GM19035 (cell line): ENCODE measurements at regions not wholly inside any gene's neighbourhood (a gene's known extent, or its start where the extent isn't known, plus 50 kb on each side); places are given as distances from the start of the nearest gene placed in this dataset.
"Not testable (repeated sequence)": the region's sequence is repeated elsewhere in the genome, so short reads cannot be mapped to it uniquely, and the experiment has no call there.

Experiments used
- ATAC-seq: cut with Tn5 transposase; IDR thresholded peaks from one replicate; pipeline ENCODE4 v1.9.1; 2021; ENCODE audit not compliant: unreplicated experiment

DNA sequence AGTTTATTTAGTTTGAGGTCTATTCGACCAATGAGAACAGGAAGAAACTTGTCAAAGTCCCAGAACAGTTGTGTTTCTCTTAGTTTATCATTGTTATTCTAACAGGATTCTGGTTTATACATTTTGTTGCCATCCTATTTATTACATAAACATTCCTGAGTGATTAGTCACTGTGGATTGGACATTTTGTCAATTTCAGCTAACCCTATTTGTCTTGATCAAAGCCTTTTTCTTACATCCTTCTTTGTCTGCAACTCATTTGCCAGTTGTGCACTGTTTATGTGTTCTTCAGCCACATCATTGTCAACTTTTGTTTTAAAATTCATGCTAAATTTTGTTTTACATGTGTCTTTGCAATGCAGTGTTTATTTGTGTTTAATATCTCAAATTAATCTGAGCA lies 886.0 kb upstream of the SLC10A2 start:
- no peak for ATAC-seq

DNA sequence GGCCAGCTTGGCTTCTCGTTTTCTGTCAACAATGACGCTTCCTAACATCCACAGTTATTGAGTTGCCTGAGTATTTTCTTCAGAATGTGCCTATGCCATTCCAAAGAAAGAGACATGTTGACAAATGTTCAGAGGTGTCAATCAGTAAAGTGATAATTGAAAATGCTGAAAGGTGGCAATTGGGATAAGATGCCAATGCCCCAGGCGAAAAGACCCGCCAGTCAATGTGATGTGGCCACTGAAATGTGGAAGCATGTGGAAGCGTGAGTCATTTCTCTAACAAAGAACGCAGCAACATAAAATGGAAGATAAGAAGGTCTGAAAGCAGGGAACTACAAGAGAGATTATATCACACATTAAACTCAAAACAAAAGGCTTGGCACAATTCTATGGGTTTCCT lies 882.2 kb upstream of the SLC10A2 start:
- ATAC-seq, result no peak

DNA sequence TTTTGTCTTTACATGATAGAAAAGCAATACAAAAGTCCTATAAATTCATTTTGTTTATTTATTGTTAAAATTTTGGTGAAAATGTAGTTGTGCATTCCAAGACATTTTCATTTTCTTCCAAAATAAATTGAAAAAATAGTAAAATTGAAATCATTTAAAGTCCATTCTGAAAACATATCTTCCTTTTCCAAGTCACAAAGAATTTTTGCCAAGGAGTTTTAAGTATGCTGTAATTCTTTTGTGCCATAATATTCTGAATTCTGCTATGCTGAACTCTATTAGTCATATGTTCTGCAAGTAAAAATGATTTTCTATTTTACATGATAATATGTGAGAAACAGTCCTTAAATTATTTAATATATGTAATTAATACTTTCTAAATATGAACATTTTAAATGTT lies 879.6 kb upstream of the SLC10A2 start:
- ATAC-seq, result no peak

DNA sequence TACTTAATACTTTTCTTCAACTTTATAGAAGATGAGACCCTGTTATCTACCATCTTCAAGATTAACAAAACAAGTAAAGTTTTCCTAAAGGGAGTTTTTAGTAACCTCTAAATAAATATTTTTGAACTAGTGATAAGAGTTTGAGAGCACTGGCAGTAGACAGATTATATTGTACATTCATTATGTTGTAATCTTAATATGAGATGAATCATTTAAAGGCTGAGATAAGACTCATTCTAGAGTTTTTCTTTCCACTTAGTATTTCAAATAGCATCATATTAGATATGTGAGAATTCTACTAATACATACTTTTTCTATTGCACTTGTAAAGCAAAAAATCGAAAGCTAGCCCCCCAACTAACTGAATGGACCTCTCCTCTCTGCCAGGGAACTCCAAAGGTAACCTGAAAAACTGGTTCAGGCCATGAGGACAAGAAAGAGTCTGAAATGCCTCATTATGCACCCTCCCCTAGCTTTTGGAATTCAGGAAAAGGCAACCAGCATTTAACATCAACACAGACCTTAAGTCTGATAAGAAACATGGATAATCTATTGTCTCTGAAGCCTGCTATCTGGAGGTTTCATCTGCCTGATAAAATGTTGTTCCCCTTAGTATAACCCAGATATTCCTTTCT lies 875.4 kb upstream of the SLC10A2 start:
- no peak for ATAC-seq

DNA sequence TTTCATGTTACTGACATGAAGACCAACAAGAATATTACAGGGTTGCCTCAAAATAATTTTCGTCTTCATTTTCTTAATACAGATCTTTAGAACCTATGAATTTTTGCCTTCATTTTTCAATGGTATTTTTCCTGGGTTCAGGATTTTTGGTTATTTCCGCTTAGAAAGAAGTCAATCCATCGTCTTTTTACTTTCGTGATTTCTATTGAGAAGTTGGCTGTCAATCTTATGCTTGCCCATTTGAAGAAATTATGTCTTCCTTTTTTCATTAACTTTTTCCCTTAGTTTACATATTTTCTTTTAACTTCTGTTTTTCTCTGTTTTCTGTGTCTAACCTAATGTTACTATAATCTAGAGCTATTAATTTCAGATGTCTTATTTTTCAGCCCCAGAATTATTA lies 868.9 kb upstream of the SLC10A2 start:
- no peak for ATAC-seq

DNA sequence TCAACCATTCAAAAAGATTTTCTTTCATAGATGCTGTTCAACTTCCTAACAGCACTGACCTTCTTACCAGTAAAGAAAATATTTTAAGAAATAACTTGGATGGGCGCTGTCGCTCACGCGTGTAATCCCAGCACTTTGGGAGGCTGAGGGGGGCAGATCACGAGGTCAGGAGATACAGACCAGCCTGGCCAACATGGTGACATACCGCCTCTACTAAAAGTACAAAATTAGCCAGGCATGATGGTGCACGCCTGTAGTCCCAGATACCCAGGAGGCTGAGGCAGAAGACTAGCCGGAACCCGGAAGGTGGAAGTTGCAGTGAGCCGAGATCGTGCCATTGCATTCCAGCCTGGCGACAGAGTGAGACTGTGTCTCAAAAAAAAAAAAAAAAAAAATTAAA lies 865.7 kb upstream of the SLC10A2 start:
- ATAC-seq, result no peak

DNA sequence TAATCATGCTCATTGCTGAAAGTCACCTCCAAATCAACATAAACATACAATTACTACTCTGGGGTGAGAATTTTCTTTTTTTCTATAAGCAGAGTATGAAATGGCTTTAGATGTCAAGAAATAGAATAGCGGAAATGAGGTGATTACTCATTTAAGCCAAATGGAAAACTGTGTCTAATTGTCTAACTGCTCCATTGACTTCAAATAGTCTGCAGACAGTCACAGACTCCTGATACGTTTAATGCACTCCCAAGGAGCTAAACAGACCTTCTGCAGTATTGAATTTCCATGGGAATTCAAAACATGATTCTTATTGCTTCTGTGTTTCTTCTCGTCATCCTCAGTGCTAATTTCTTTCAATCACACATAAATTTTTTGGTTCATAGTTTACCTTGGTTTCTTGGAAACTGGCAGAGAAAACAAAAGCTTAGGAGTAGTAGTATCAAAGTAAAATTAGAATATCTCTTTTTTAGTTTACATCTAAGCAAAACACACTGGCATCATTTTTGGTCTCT lies 865.2 kb upstream of the SLC10A2 start:
- ATAC-seq, result no peak

DNA sequence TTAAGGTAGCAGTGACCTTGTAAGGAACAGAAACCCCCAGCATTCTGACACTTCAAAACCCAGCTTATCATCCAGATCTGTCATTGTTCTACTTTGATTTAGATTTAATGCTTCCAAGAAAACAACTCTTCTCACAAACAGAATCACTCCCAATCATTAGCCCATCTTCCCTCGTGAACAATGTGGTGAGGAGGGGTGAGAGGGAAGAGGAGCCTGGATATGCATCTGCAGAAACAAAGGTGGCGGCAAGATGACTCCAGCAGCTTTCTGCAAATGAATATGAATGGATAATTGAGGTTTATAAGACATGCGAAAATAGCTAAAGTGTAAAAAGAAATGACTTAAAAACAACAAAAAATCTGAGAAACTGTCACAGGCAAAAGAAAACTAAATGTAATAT lies 859.9 kb upstream of the SLC10A2 start:
- no peak for ATAC-seq

DNA sequence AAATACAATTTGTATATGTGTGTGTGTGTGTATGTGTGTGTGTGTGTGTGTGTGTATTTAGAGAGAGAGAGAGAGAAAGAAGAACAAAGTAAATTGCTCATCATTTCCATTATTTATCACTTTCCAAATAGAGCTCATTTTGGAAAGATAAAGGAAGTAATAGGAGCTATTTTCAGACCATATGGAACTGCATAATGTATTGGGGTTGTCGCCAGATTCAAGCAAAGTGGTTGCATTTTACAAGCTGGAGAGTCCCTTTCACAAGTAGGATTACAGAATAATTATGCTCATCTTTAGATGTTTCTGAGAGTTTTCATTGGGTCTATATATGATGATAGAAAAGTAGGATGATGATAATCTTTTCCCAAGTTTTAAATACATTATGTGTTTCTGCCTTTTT lies 842.7 kb upstream of the SLC10A2 start:
- no peak for ATAC-seq

DNA sequence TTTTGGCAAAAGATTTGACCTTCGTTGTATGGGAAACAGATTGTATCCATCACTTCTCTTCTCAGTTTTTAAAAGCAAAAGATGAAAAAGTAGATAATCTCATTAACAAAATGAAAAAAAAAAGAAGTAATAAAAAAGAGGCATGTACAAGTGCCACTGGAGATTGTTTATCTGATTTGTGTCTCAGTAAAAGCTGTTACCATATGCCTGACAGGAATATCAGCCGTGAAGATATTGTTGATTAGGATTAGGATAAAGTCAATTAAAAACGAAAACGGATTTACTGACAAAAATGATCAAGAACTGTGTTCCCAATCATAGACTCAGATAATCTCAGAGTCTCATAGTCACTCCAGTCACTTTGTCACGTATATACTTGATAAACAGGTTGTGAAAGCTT lies 842.1 kb upstream of the SLC10A2 start:
- no peak for ATAC-seq

DNA sequence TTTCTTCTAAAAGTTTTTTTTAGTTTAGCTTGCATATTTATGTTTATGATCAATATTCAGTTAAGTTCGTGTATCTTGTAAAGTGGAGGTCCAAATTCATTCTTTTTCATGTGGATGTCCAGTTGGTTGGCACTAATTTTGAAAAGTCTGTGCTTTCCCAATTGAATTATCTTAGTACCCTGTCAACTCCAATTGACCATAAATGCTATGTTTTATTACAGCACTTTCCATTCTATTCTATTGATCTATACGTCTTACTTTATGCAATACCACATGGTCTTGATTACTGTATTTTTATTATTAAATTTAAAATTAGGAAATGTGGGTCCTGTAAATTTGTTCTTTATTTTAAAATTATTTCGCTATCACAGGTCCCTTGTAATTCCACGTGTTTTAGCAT lies 837.6 kb upstream of the SLC10A2 start:
- ATAC-seq, result no peak

DNA sequence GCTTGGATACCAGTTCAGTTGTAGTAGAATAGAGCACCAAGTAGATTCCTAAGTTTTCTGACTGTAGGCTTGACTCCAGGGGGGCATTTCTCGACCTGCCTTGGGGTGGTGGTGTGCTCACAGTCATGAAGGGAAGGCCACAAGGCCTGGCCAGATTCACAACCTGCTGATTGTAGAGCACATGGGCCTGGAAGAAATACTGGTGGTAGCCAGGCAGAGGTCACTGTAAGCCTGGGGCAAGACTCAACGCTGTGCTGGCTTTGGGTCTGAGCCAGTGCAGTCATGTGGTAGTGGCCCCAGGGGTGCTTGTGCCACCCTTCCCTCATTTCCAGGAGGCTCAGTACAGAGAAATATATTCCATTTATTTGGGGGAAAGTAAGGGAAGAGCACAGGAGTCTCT lies 832.3 kb upstream of the SLC10A2 start:
- ATAC-seq, result no peak

DNA sequence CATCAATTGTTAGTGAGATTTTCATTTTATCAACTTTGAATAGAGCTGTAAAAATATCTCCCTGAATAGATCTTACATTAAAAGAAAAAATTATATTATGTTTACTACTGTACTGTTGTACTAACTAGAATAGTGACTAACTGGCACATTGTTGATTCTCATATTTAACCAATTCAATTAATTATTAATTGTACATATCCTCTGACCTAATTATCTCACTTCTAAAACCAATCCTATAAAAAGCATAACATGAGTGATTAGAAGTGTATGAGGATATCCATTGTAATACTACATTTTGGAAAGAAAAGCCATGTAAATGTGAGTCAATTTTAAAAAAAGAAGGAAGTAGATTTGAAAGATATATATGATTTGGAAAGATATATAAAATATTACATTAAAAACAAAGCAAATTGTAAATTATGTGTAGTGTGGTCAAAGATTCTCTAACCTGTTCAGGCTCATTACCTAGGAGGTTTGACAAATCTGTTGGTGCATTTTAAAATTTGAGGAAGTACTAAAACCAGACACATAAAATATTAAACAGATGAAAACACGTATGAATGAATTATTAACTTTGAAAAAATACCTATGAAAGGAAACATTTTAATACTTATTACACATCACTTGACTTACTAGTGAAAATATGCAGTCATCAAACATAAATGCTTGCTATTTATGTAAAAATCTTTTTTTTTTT lies 829.8 kb upstream of the SLC10A2 start:
- ATAC-seq, result no peak

DNA sequence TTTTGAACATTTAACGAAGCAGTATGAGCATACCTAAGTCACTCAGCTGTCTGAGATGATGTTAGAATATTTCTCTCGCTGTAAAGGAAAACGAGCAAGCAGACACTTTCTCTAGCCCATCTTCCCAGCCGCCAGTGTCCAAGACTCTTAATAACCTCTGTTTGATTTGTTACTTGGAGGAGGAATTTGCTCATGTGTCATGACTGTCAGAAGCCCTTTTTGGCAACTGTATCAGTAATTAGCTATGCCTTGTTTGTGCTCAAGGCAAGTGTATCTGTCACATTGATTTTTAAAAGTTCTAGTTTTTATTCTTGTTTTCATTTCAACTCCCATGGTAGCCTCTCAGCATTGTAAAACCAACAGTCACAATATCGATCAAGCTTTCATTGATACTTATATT lies 828.4 kb upstream of the SLC10A2 start:
- ATAC-seq, result no peak

DNA sequence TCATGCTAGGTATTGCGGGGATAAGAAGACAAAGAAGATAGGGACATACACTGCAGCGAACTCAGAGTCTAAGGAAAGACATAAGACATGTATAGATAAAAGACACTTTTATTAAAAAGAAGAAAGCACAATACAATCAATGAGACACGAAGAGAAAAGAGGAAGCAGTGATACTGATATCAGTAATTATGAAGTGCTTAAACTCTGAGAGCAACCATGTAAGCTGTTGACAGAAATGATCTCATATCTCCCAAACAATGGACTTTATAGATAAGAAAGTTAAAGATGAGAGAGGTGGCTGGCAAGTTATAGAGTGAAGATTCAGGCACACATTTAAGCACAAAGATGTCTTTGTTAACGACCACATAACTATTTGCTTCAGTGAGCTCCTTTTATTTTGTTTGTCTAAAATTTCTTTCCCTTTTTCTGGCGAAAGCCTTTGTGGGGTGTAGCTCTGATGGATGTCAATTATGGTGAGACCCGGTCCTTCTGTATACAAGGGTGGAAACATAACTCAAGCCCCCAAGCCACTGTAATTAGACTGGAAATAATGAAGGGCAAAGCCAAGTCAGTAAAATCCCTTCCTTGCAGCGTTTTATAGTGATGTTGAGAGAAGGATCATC lies 818.0 kb upstream of the SLC10A2 start:
- no peak for ATAC-seq

DNA sequence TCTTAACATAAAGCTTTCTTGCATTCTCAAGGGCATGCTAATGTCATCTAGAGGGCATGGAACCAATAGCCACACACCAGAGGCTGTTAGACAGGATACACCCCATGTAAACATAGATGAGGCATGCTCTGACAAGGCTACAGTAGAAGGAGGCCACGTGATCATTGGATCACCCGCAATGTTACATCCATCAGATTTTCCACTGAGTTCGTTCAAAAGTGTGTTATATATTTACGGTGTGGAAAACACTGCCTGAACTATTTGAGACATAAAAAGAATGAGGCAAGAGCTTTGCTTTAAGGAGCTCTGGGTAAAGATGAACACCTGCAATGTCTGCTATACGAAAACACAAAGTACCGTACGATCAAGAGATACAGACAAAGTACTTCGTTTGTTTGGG lies 817.5 kb upstream of the SLC10A2 start:
- ATAC-seq, result no peak

DNA sequence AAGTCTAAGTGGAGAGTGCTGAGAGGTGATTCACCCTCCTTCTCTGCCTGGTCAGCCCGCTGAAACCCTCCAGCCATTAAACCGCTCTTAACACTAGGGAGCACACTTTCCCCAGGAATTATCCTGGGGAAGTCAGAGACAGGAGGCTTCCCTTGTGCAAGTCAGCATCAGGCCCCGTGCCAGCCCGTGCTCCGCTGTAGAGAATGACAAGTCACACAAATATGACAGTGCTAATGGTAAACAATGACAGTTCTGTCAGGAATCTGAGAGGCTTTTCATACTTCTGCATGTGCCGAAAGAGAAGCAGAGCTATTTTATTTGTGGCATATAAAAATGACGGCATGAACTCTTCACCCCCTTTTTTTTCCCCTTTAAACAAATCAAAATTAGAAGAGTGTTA lies 816.9 kb upstream of the SLC10A2 start:
- no peak for ATAC-seq

DNA sequence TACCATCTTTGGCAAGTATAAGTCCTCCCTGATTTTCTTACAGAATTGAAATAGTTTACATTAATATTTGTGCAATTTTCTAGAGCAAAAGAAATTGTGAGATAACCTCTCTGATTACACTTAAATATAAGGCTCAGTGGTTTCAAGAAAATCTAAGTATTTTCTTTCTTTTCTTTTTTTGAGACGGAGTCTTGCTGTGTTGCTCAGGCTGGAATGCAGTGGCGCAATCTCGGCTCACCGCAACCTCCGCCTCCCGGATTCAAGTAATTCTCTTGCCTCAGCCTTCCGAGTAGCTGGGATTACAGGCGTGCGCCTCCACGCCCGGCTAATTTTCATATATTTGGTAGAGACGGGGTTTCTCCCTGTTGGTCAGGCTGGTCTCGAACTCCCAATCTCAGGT lies 813.9 kb upstream of the SLC10A2 start:
- ATAC-seq, result not testable (repeated sequence)

DNA sequence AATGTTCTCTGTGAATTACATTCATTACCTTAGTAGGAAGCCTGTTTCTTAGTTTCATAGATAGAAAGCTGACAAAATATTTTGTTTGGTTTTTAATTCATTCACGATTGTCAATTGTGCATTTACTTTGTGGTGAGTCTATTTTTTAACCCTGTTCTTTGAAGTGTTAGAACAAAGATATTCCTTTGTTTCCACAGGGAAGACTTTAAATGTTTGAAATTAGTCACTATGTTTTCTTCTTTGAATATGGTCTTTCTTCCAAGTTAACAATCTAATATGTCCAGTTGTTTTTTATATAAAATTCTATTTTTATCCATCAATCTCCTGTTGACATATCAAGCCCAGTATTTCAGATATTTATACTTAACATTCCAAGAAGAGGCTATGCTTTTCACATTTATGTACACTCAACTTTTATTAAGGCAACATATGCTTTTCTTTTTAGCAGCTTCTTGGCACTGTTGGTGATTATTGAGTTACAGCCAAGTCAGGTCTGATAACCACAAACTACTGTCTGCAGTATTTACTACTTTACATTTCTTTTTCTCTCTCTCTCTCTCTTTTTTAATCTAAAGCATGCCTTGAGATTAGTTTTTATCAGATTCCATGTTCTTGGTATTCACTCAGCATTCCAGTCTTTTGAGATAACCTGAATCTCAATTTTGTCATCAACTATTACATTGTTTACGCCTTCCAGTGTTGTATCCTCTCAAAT lies 812.8 kb upstream of the SLC10A2 start:
- ATAC-seq, result no peak

DNA sequence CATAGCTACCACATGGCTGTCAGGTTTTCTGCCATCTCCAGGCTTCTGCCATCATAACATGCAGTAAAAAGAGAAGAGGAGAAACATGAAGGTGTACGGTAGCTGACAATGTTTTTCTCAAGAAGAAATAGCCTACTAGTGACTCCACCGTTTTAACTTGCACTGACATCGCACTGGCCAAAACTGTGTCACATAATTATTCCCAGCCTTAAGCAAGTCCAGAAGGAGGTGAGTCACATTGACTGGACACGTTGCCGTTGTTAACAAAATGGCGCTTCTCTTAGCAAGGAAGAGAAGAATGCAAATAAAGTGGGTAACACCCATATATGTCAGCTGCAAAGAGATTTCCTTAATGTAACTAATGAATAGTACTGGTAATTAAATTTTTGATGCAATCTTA lies 810.4 kb upstream of the SLC10A2 start:
- ATAC-seq, result no peak

DNA sequence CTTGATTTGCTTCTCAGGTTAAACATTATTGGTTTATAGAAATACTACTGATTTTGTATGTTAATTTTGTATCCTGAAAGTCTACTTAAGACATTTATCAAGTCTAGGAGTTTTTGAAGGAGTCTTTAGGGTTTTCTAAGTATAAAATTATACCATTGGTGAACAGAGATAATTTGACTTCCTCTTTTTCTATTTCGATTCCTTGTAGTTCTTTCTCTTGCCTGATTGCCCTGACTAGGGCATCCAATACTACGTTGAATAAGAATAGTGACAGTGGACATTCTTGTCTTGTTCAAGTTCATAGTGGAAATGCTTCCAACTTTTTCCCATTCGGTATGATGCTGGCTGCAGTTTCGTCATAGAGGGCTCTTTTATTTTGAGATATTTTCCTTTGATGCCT lies 807.5 kb upstream of the SLC10A2 start:
- ATAC-seq, result no peak

DNA sequence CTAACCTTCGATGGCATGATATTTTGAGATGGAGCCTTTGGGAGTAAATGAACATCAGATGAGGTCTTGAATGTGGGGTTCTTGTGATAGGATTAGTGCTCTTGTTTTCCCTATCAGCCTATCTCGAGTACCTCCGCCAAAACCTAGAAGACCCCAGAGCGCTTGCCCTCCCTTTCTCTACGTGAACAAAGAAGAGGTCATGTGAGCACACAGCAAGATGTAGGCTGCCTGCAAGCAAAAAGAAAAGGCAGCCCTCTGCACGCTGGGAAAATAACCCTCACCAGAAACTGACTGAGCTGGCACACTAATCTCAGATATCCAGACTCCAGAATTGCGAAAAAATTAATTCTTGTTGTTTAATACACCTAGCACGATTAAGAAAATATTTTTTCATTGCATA lies 799.8 kb upstream of the SLC10A2 start:
- ATAC-seq, result no peak
